Fibroblast of lung (primary cell): ENCODE measurements at regions not wholly inside any gene's neighbourhood (a gene's known extent, or its start where the extent isn't known, plus 50 kb on each side); places are given as distances from the start of the nearest gene placed in this dataset.

ENCODE experiments used
- DNase-seq, 2 donors: peaks; one replicate each; pipeline versions ENCODE4 v3.0.0 to v3.0.0-alpha.2; 2010; ENCODE audit warnings: low read depth in 2 of 2
- H2AFZ ChIP-seq: 2 replicates; pipeline ENCODE4 v1.5.1; 2012; ENCODE audit warnings: low read length, control low read depth, inconsistent platforms
- H3K27ac ChIP-seq: 2 replicates; pipeline ENCODE4 v1.5.1; 2011; ENCODE audit warnings: low read length, control low read depth; ENCODE audit not compliant: insufficient read depth
- H3K27me3 ChIP-seq: 2 replicates; pipeline ENCODE4 v1.5.1; 2011; ENCODE audit warnings: mild to moderate bottlenecking, low read length; ENCODE audit not compliant: control insufficient read depth, insufficient read depth
- H3K36me3 ChIP-seq: 2 replicates; pipeline ENCODE4 v1.5.1; 2011; ENCODE audit warnings: low read length; ENCODE audit not compliant: control insufficient read depth, insufficient read depth
- H3K4me1 ChIP-seq: 2 replicates; pipeline ENCODE4 v1.5.1; 2011; ENCODE audit warnings: low read length; ENCODE audit not compliant: control insufficient read depth, insufficient read depth; ENCODE audit errors: extremely low read depth
- H3K4me2 ChIP-seq: 2 replicates; pipeline ENCODE4 v1.5.1; 2011; ENCODE audit warnings: low read length, control low read depth; ENCODE audit not compliant: insufficient read depth; ENCODE audit errors: extremely low read depth
- H3K4me3 ChIP-seq, 4 experiments: fragments of 200-600 bp in 1 of 4; sonication (generic) in 1 of 4; replicated peaks in 1 of 4; 2 replicates each; pipeline ENCODE4 v1.5.1; 2011 to 2016; ENCODE audit warnings: low read length in 4 of 4, low read depth in 3 of 4, mild to moderate bottlenecking in 3 of 4, control low read depth in 2 of 4, inconsistent platforms in 1 of 4, mixed read lengths in 1 of 4; ENCODE audit not compliant: insufficient read depth in 1 of 4; ENCODE audit errors: control extremely low read depth in 1 of 4
- H3K79me2 ChIP-seq: 2 replicates; pipeline ENCODE4 v1.5.1; 2012; ENCODE audit warnings: mild to moderate bottlenecking, low read length, inconsistent platforms; ENCODE audit not compliant: control insufficient read depth, insufficient read depth
- H3K9ac ChIP-seq: 2 replicates; pipeline ENCODE4 v1.5.1; 2011; ENCODE audit warnings: mild to moderate bottlenecking, low read length, control low read depth; ENCODE audit not compliant: insufficient read depth
- H3K9me3 ChIP-seq: 2 replicates; pipeline ENCODE4 v1.5.1; 2012; ENCODE audit warnings: low read depth, low read length; ENCODE audit not compliant: control insufficient read depth, insufficient read depth
- H4K20me1 ChIP-seq: 2 replicates; pipeline ENCODE4 v1.5.1; 2011; ENCODE audit warnings: low read length; ENCODE audit not compliant: control insufficient read depth, insufficient read depth; ENCODE audit errors: extremely low read depth
- EZH2 ChIP-seq: IDR thresholded peaks from 2 replicates; pipeline ENCODE4 v1.5.1; 2012; ENCODE audit warnings: low read length, control low read depth, mild to moderate bottlenecking; ENCODE audit errors: missing control alignments
- TF ChIP-seq, protein P1 (sequence below), 2 donors: IDR thresholded peaks in 1 of 2; conservative IDR thresholded peaks in 1 of 2; 1 replicate in 1 of 2; 2 replicates in 1 of 2; pipeline ENCODE4 v1.5.1; 2011 to 2012; ENCODE audit warnings: low read length in 2 of 2, control low read depth in 1 of 2, inconsistent platforms in 1 of 2, low read depth in 1 of 2, mild to moderate bottlenecking in 1 of 2

DNA sequence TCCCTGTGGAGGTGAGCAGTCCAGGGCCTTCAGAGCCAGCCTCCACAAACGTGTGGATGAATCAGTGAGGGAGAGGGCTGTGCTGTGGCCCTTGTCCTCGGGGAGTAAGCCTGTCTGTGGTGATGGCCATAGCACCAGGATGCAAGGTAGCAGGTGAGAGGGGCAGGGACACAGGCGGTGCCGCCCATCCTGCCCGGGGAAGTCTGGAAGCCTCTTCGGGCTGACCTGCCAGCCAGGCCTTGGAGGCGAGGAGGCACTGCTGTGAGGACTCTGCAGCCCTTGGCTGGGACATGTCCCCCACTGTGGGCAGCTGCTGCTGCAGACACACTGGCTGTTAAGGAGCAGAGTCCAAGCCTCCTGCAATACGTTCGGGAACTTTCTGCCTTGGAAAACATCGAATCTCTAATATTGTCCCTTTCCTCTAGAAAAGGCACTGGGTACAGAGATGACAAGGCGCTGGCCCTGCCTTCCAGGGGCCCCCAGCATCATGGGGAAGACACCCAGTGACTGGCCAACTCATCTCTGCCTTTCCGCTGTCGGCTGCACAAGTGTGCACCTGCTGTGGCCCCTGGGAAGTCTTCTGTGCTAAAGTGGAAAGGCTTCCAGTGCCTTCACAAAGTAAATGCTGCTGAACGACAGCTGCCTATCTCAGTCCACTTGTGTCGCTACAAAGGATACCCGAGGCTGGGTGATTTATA is 101.4 kb downstream of the ADRA2C start:
- peaks cover 11% of the 10 kb centered on the region for H3K27me3 ChIP-seq
- H3K4me1 ChIP-seq = no peaks in the 10 kb centered on the region
- TF ChIP-seq EZH2 = no peak

DNA sequence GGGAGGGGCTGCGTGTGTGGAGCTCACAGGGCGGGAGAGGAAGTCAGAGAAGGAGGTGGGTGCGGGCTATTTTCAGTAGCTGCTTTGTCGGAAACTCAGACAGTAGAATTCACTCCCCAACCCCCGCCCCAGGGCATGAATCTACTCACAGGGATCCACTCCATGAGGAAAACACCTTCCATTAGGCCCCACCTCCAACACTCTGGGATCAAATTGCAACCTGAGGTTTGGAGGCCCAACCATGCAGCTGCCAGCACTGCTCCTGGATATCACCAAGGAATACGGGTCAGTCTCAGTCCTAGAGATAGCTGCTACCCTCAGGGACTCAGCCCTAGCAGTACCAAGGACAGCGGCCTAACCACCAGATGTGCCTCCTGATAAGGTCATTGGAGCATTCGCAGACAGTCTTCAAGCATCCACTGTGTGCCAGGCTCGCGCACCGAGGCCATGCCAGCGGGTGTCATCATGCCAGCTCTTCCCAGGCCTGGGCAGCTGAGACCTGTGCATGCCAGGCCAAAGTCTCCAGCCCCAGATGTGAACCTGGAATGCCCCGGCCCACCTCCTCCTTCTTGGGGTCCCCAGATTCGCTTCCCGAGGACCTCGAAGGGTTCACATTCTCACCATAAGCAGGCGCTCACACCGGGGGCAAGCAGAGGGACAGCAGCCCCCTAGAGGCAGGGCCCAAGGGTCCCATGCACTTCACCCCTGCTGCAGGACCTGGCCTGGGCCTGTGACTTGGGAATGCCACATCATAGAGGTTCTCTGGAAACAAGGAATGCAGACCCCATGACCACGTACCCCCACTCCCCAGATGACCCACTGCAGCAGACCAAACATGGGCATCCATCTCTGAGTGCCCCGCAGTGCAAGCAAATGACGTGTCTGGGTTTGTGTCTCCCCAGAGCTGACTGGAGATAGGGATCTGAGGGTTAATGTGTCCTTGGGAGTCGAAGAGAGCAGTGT is 102.3 kb downstream of the ADRA2C start:
- no peaks in the 10 kb centered on the region for H4K20me1 ChIP-seq
- H2AFZ ChIP-seq = no peak overlapping the region
- peaks cover 16% of the 10 kb centered on the region for H3K27me3 ChIP-seq
- no peak overlapping the region for H3K27ac ChIP-seq
- H3K9ac ChIP-seq = no peak overlapping the region
- no peaks in the 10 kb centered on the region for H3K4me1 ChIP-seq
- H3K4me3 ChIP-seq = no peak overlapping the region
- TF ChIP-seq, protein P1, sequence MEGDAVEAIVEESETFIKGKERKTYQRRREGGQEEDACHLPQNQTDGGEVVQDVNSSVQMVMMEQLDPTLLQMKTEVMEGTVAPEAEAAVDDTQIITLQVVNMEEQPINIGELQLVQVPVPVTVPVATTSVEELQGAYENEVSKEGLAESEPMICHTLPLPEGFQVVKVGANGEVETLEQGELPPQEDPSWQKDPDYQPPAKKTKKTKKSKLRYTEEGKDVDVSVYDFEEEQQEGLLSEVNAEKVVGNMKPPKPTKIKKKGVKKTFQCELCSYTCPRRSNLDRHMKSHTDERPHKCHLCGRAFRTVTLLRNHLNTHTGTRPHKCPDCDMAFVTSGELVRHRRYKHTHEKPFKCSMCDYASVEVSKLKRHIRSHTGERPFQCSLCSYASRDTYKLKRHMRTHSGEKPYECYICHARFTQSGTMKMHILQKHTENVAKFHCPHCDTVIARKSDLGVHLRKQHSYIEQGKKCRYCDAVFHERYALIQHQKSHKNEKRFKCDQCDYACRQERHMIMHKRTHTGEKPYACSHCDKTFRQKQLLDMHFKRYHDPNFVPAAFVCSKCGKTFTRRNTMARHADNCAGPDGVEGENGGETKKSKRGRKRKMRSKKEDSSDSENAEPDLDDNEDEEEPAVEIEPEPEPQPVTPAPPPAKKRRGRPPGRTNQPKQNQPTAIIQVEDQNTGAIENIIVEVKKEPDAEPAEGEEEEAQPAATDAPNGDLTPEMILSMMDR (conservative IDR thresholded peaks at IDR 0.05 in 1 of 2, IDR thresholded peaks at IDR 0.05 in 1 of 2; ENCODE audit: low read depth in 1 of 2, low read length in 2 of 2) = no peak
- no peak for TF ChIP-seq EZH2
- peak; percentile 4 to 11 for DNase-seq
- no peaks in the 10 kb centered on the region for H3K9me3 ChIP-seq
- no peaks in the 10 kb centered on the region for H3K36me3 ChIP-seq
- H3K4me2 ChIP-seq = no peak overlapping the region
- no peaks in the 10 kb centered on the region for H3K79me2 ChIP-seq

More for the DNA sequence above, 101.4 kb downstream of the ADRA2C start:
- H3K79me2 ChIP-seq = no peaks in the 10 kb centered on the region
- H2AFZ ChIP-seq = no peak overlapping the region
- H3K9ac ChIP-seq = no peak overlapping the region
- H3K4me3 ChIP-seq = no peak overlapping the region
- no peaks in the 10 kb centered on the region for H4K20me1 ChIP-seq
- no peak for DNase-seq
- no peak overlapping the region for H3K4me2 ChIP-seq
- H3K27ac ChIP-seq = no peak overlapping the region
- H3K36me3 ChIP-seq = no peaks in the 10 kb centered on the region
- no peaks in the 10 kb centered on the region for H3K9me3 ChIP-seq

DNA sequence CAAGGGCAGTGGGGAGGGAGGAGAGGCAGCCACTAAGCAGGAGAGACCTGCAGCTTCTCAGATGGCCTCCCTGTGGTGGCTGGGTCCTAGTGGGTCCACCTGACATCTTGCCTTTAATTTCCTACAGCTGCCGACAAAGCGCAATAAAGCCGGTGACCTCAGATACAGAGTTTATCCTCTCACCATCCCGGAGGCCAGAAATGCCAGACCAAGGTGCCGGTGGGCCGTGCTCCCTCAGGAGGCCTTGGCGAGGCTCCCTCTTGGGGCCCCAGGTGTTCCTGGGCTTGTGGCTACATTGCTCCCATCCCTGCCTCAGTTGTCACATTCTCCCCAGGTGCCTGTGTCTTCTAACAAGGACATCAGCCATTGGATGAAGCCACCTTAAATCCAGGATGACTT is 103.0 kb downstream of the ADRA2C start:
- Histone ChIP-seq H3K4me2 (no peak overlapping the region), H3K9ac (no peak overlapping the region), H3K36me3 (no peaks in the 10 kb centered on the region), H3K9me3 (no peaks in the 10 kb centered on the region), H3K27me3 (peaks cover 16% of the 10 kb centered on the region), H3K4me3 (no peak overlapping the region), H3K4me1 (no peaks in the 10 kb centered on the region), H2AFZ (no peak overlapping the region), H3K27ac (no peak overlapping the region), H4K20me1 (no peaks in the 10 kb centered on the region), H3K79me2 (no peaks in the 10 kb centered on the region)
- no peak for DNase-seq
- TF ChIP-seq, protein P1 (conservative IDR thresholded peaks at IDR 0.05 in 1 of 2, IDR thresholded peaks at IDR 0.05 in 1 of 2; ENCODE audit: low read depth in 1 of 2, low read length in 2 of 2) = no peak
- no peak for TF ChIP-seq EZH2
